ENCODE measurements at regions not wholly inside any gene's neighbourhood (a gene's known extent, or its start where the extent isn't known, plus 50 kb on each side); places are given as distances from the start of the nearest gene placed in this dataset.

- no peaks in the 10 kb centered on the region for H3K4me1 ChIP-seq (ENCODE audit: insufficient read depth, low read length)
- CTCF ChIA-PET, result no interaction called here
- no TSS peak for BruUV-seq (replicated peaks)
- no peak overlapping the region for H3K27ac ChIP-seq (ENCODE audit: low read length)
- ATAC-seq (no peak), DNase-seq (no peak)
- no peaks in the 10 kb centered on the region for H3K9me2 ChIP-seq (replicated peaks; ENCODE audit: low read length)
- no peaks in the 10 kb centered on the region for H3K79me2 ChIP-seq (ENCODE audit: low read length)
- POLR2A ChIA-PET (ENCODE audit: unreplicated experiment), result no interaction called here
- no peaks in the 10 kb centered on the region for H4K20me1 ChIP-seq (ENCODE audit: low read length)
- H3K4me3 ChIP-seq (ENCODE audit: low read length), result no peak overlapping the region
- H3K4me2 ChIP-seq (ENCODE audit: low read length), result no peak overlapping the region
- no peaks in the 10 kb centered on the region for H3K36me3 ChIP-seq (ENCODE audit: low read depth, low read length)
- no peak overlapping the region for H3K9ac ChIP-seq (ENCODE audit: low read length)
- H3K27me3 ChIP-seq (ENCODE audit: low read length), result no peaks in the 10 kb centered on the region
- intact Hi-C loops (cut with micrococcal nuclease), result no loop called here
- no peaks in the 10 kb centered on the region for H3F3A ChIP-seq (ENCODE audit: low read length, unreplicated experiment)
- no peaks in the 10 kb centered on the region for H3K9me3 ChIP-seq (ENCODE audit: low read length)
- H2AFZ ChIP-seq (ENCODE audit: low read length), result no peak overlapping the region
- TF ChIP-seq EZH2 (IDR thresholded peaks at IDR 0.05; ENCODE audit: low read length, unreplicated experiment), result no peak
- TF ChIP-seq CTCF (conservative IDR thresholded peaks at IDR 0.05; ENCODE audit: low read depth, low read length), result no peak
- TF ChIP-seq EZH2phosphoT487 (IDR thresholded peaks at IDR 0.05; ENCODE audit: borderline replicate concordance, low read length), result no peak
These were observed 463.5 kb downstream of the PPP4R3C start for GRCh38 chrX:26999634-27000033.

GRCh38 chrX:26958261-26958660 is 504.9 kb downstream of the PPP4R3C start:
- Histone ChIP-seq H3K36me3 (ENCODE audit: low read depth, low read length) (no peaks in the 10 kb centered on the region), H2AFZ (ENCODE audit: low read length) (no peak overlapping the region), H3K79me2 (ENCODE audit: low read length) (no peaks in the 10 kb centered on the region), H3K4me1 (ENCODE audit: insufficient read depth, low read length) (no peaks in the 10 kb centered on the region), H3K9ac (ENCODE audit: low read length) (no peak overlapping the region), H3K4me3 (ENCODE audit: low read length) (no peak overlapping the region), H4K20me1 (ENCODE audit: low read length) (no peaks in the 10 kb centered on the region), H3K27ac (ENCODE audit: low read length) (no peak overlapping the region), H3K9me2 (replicated peaks; ENCODE audit: low read length) (no peaks in the 10 kb centered on the region), H3K27me3 (ENCODE audit: low read length) (no peaks in the 10 kb centered on the region), H3K9me3 (ENCODE audit: low read length) (no peaks in the 10 kb centered on the region), H3F3A (ENCODE audit: low read length, unreplicated experiment) (no peaks in the 10 kb centered on the region), H3K4me2 (ENCODE audit: low read length) (no peak overlapping the region)
- DNase-seq, result no peak
- no peak for ATAC-seq
- CTCF ChIA-PET, result no interaction called here
- intact Hi-C loops (cut with micrococcal nuclease), result no loop called here
- POLR2A ChIA-PET (ENCODE audit: unreplicated experiment), result no interaction called here
- TF ChIP-seq CTCF (conservative IDR thresholded peaks at IDR 0.05; ENCODE audit: low read depth, low read length), result no peak
- TF ChIP-seq EZH2phosphoT487 (IDR thresholded peaks at IDR 0.05; ENCODE audit: borderline replicate concordance, low read length), result no peak
- BruUV-seq (replicated peaks), result no TSS peak

- intact Hi-C loops (cut with micrococcal nuclease), result no loop called here
- Histone ChIP-seq H3K4me3 (ENCODE audit: low read length) (no peak overlapping the region), H3K27me3 (ENCODE audit: low read length) (no peaks in the 10 kb centered on the region), H3K9ac (ENCODE audit: low read length) (no peak overlapping the region), H2AFZ (ENCODE audit: low read length) (no peak overlapping the region), H3F3A (ENCODE audit: low read length, unreplicated experiment) (no peaks in the 10 kb centered on the region), H3K4me1 (ENCODE audit: insufficient read depth, low read length) (no peaks in the 10 kb centered on the region), H4K20me1 (ENCODE audit: low read length) (no peaks in the 10 kb centered on the region), H3K27ac (ENCODE audit: low read length) (no peak overlapping the region), H3K36me3 (ENCODE audit: low read depth, low read length) (no peaks in the 10 kb centered on the region), H3K9me3 (ENCODE audit: low read length) (no peaks in the 10 kb centered on the region), H3K4me2 (ENCODE audit: low read length) (no peak overlapping the region), H3K9me2 (replicated peaks; ENCODE audit: low read length) (no peaks in the 10 kb centered on the region), H3K79me2 (ENCODE audit: low read length) (no peaks in the 10 kb centered on the region)
- DNase-seq, result no peak
- ChIA-PET CTCF (no interaction called here), POLR2A (ENCODE audit: unreplicated experiment) (no interaction called here)
- BruUV-seq (replicated peaks), result no TSS peak
- TF ChIP-seq EZH2phosphoT487 (IDR thresholded peaks at IDR 0.05; ENCODE audit: borderline replicate concordance, low read length) (no peak), CTCF (conservative IDR thresholded peaks at IDR 0.05; ENCODE audit: low read depth, low read length) (no peak), EZH2 (IDR thresholded peaks at IDR 0.05; ENCODE audit: low read length, unreplicated experiment) (no peak)
- ATAC-seq, result no peak
These were observed 509.1 kb downstream of the PPP4R3C start for GRCh38 chrX:26954029-26954428.

Measured in PC-3 (cell line).